Muscle of arm (tissue), 1 donor: ENCODE measurements at regions not wholly inside any gene's neighbourhood (a gene's known extent, or its start where the extent isn't known, plus 50 kb on each side); places are given as distances from the start of the nearest gene placed in this dataset.
A peak's percentile ranks its signal among the peaks of the same experiment; 100 is the strongest.
"Not testable (repeated sequence)": the region's sequence is repeated elsewhere in the genome, so short reads cannot be mapped to it uniquely, and the experiment has no call there.

ENCODE experiments used
- DNase-seq: peaks from one replicate; pipeline ENCODE4 v3.0.0-alpha.2; 2013

- no peak for DNase-seq
Measured at GRCh38 chr1:195200772-195201171, 1407.5 kb downstream of the KCNT2 start.

- no peak for DNase-seq
Measured at GRCh38 chr1:195197116-195197515, 1411.1 kb downstream of the KCNT2 start.

GRCh38 chr1:195195423-195196057 lies 1412.7 kb downstream of the KCNT2 start:
- peak; percentile 7 for DNase-seq

- no peak for DNase-seq
Measured at GRCh38 chr1:195193134-195193533, 1415.1 kb downstream of the KCNT2 start.

GRCh38 chr1:195188821-195189220 lies 1419.4 kb downstream of the KCNT2 start:
- DNase-seq = no peak

- DNase-seq = no peak
Measured at GRCh38 chr1:195186544-195186943, 1421.7 kb downstream of the KCNT2 start.

- no peak for DNase-seq
Measured at GRCh38 chr1:195185736-195186135, 1422.5 kb downstream of the KCNT2 start.

GRCh38 chr1:195185321-195185720 lies 1422.9 kb downstream of the KCNT2 start:
- DNase-seq = no peak

GRCh38 chr1:195173753-195174152 lies 1434.5 kb downstream of the KCNT2 start:
- DNase-seq = no peak

GRCh38 chr1:195159795-195160194 lies 1448.4 kb downstream of the KCNT2 start:
- DNase-seq = not testable (repeated sequence)

- DNase-seq = no peak
Measured at GRCh38 chr1:195158091-195158490, 1450.1 kb downstream of the KCNT2 start.

- no peak for DNase-seq
Measured at GRCh38 chr1:195153107-195153506, 1455.1 kb downstream of the KCNT2 start.

GRCh38 chr1:195150768-195151167 lies 1457.5 kb downstream of the KCNT2 start:
- no peak for DNase-seq

- no peak for DNase-seq
Measured at GRCh38 chr1:195141294-195141693, 1466.9 kb downstream of the KCNT2 start.

- DNase-seq = no peak
Measured at GRCh38 chr1:195130598-195130997, 1477.6 kb downstream of the KCNT2 start.

- DNase-seq = no peak
Measured at GRCh38 chr1:195122497-195122896, 1485.7 kb downstream of the KCNT2 start.

- no peak for DNase-seq
Measured at GRCh38 chr1:195113471-195113870, 1494.8 kb downstream of the KCNT2 start.

- DNase-seq = no peak
Measured at GRCh38 chr1:195105773-195106172, 1502.5 kb downstream of the KCNT2 start.

GRCh38 chr1:195105281-195105680 lies 1503.0 kb downstream of the KCNT2 start:
- no peak for DNase-seq

GRCh38 chr1:195097316-195097715 lies 1510.9 kb downstream of the KCNT2 start:
- no peak for DNase-seq

- no peak for DNase-seq
Measured at GRCh38 chr1:195096051-195096521, 1512.2 kb downstream of the KCNT2 start.

- no peak for DNase-seq
Measured at GRCh38 chr1:195085196-195085595, 1523.0 kb downstream of the KCNT2 start.

- peak; percentile 3 for DNase-seq
Measured at GRCh38 chr1:195082183-195082582, 1526.1 kb downstream of the KCNT2 start.

GRCh38 chr1:195076682-195077081 lies 1531.6 kb downstream of the KCNT2 start:
- DNase-seq = no peak
